HepG2 (cell line): ENCODE measurements at regions not wholly inside any gene's neighbourhood (a gene's known extent, or its start where the extent isn't known, plus 50 kb on each side); places are given as distances from the start of the nearest gene placed in this dataset.

Source experiments
- ATAC-seq: fragments of 200-7000 bp; cut with Tn5 transposase; 3 replicates; pipeline ENCODE4 v1.9.1; 2020; ENCODE audit warnings: mild to moderate bottlenecking, moderate library complexity
- BruUV-seq: library from RNA; stranded (reverse); fragments of 400-500 nt; replicated peaks from 2 replicates; lab custom pipeline; 2021; lab: Mats Ljungman, UMichigan
- CTCF ChIA-PET: fragments of 300-600 bp; formaldehyde crosslinking; extraction: SDS; loops from one replicate; lab custom pipeline; 2021; ENCODE audit warnings: low total read pairs, inconsistent platforms, low intra/inter-chr PET ratio; lab: Yijun Ruan, JAX
- POLR2A ChIA-PET: fragments of 350-600 bp; sonication (Branson Sonifier 250); formaldehyde crosslinking; loops from one replicate; lab custom pipeline; 2020; ENCODE audit warnings: antibody characterized with exemption, inconsistent platforms; lab: Yijun Ruan, JAX
- DNase-seq: peaks from one replicate; pipeline ENCODE4 v3.0.0-alpha.2; 2015; ENCODE audit warnings: low spot score
- FAIRE-seq: peaks from 3 replicates; lab custom pipeline; 2011; peaks lifted over from hg19 to GRCh38; lab: Jason Lieb, UNC
- H2AFZ ChIP-seq: one replicate; pipeline ENCODE4 v1.6.1; 2011; ENCODE audit warnings: low read length, inconsistent platforms
- H3K27ac ChIP-seq: fragments of 300-600 bp; 3 replicates; pipeline ENCODE4 v1.8.0; 2011; ENCODE audit warnings: mixed run types, mild to moderate bottlenecking, mixed read lengths, low read length, inconsistent platforms; ENCODE audit not compliant: insufficient read depth; ENCODE audit errors: extremely low read length
- H3K27me3 ChIP-seq, 2 experiments: fragments of 200-600 bp in 1 of 2; 2 replicates in 1 of 2; 3 replicates in 1 of 2; pipeline versions ENCODE4 v1.6.0 to v1.8.0; 2011; ENCODE audit warnings: low read length in 2 of 2, mild to moderate bottlenecking in 2 of 2, moderate library complexity in 2 of 2, inconsistent platforms in 1 of 2; ENCODE audit not compliant: insufficient read depth in 2 of 2, control insufficient read depth in 1 of 2
- H3K36me3 ChIP-seq, 2 experiments: fragments of 200-600 bp in 1 of 2; replicated peaks in 1 of 2; 2 replicates in 1 of 2; 3 replicates in 1 of 2; pipeline versions ENCODE4 v1.5.1 to v1.8.0; 2011; ENCODE audit warnings: low read length in 2 of 2, inconsistent platforms in 1 of 2; ENCODE audit not compliant: insufficient read depth in 2 of 2, control insufficient read depth in 1 of 2
- H3K4me1 ChIP-seq: 2 replicates; pipeline ENCODE4 v1.5.1; 2012; ENCODE audit warnings: low read length, inconsistent platforms; ENCODE audit not compliant: insufficient read depth
- H3K4me2 ChIP-seq: 2 replicates; pipeline ENCODE4 v1.6.0; 2011; ENCODE audit warnings: low read depth, low read length, inconsistent platforms
- H3K4me3 ChIP-seq, 3 experiments: fragments of 200-600 bp in 1 of 3; sonication (generic), shearing (Covaris generic) in 1 of 3; replicated peaks in 1 of 3; 2 replicates each; pipeline ENCODE4 v1.5.1; 2011 to 2016; ENCODE audit warnings: low read length in 3 of 3, inconsistent platforms in 2 of 3, low read depth in 2 of 3, mild to moderate bottlenecking in 2 of 3, control low read depth in 1 of 3, mixed read lengths in 1 of 3; ENCODE audit not compliant: insufficient read depth in 1 of 3
- H3K79me2 ChIP-seq: one replicate; pipeline ENCODE4 v1.6.1; 2011; ENCODE audit warnings: low read length, inconsistent platforms; ENCODE audit not compliant: insufficient read depth
- H3K9ac ChIP-seq: 2 replicates; pipeline ENCODE4 v1.6.0; 2011; ENCODE audit warnings: mild to moderate bottlenecking, low read depth, low read length, inconsistent platforms; ENCODE audit not compliant: insufficient read depth
- H3K9me3 ChIP-seq: 2 replicates; pipeline ENCODE4 v1.5.1; 2012; ENCODE audit warnings: mild to moderate bottlenecking, low read length
- H4K20me1 ChIP-seq: 2 replicates; pipeline ENCODE4 v1.6.0; 2011; ENCODE audit warnings: inconsistent platforms, mild to moderate bottlenecking, low read length, moderate library complexity; ENCODE audit not compliant: insufficient read depth
- ATAD3A ChIP-seq: sonication (generic); formaldehyde crosslinking; IDR thresholded peaks from 2 replicates; pipeline ENCODE4 v1.4.0; 2020; ENCODE audit warnings: missing genetic modification reagents
- ATF7 ChIP-seq, 2 experiments: fragments of 450-650 bp in 1 of 2; sonication (generic) in 1 of 2; formaldehyde crosslinking in 1 of 2; IDR thresholded peaks; 2 replicates each; pipeline versions ENCODE4 v1.4.0 to v1.6.1; 2016 to 2020; ENCODE audit warnings: antibody characterized with exemption in 1 of 2, mild to moderate bottlenecking in 1 of 2, missing genetic modification reagents in 1 of 2
- GATA4 ChIP-seq: sonication (generic); IDR thresholded peaks from 2 replicates; pipeline ENCODE4 v1.6.1; 2016; ENCODE audit warnings: antibody characterized with exemption, low read depth, borderline replicate concordance
- HIVEP1 ChIP-seq: sonication (generic); formaldehyde crosslinking; IDR thresholded peaks from 2 replicates; pipeline ENCODE4 v1.4.0; 2020; ENCODE audit warnings: mild to moderate bottlenecking, missing genetic modification reagents
- YY1 ChIP-seq: IDR thresholded peaks from 2 replicates; pipeline ENCODE4 v1.6.1; 2011; ENCODE audit warnings: low read length, low read depth, moderate library complexity, mild to moderate bottlenecking; ENCODE audit not compliant: insufficient read depth, insufficient replicate concordance
- ZNF616 ChIP-seq: sonication (generic); formaldehyde crosslinking; IDR thresholded peaks from 2 replicates; pipeline ENCODE4 v1.5.0; 2020; ENCODE audit warnings: low read depth, mild to moderate bottlenecking, missing genetic modification reagents
- ZNF768 ChIP-seq: sonication (generic); formaldehyde crosslinking; IDR thresholded peaks from 2 replicates; pipeline ENCODE4 v1.4.0; 2020; ENCODE audit warnings: missing genetic modification reagents
- WGBS: methylation state at CpG from one replicate; pipeline ENCODE4 v1.1.6; 2017; ENCODE audit warnings: low lambda C conversion rate; 5-methylcytosine and 5-hydroxymethylcytosine counted together
- in situ Hi-C: cut with HindIII; loops from 2 replicates; pipeline ENCODE4 v1.10.0; 2017; ENCODE audit warnings: low pct_unique_long_range_greater_than_20kb; ENCODE audit not compliant: extremely low pct_ligation_motif_present
- intact Hi-C: fragments of 100-400 bp; cut with micrococcal nuclease; formaldehyde crosslinking; loops from one replicate; pipeline ENCODE4 v1.10.0; 2022; ENCODE audit not compliant: unreplicated experiment

GRCh38 chrX:26032111-26032912 is 105.8 kb upstream of the MAGEB18 start:
- H3K79me2 ChIP-seq, result no peaks in the 10 kb centered on the region
- no peak for ATAC-seq
- TF ChIP-seq ATAD3A (CRISPR knock-in tag) (no peak), YY1 (no peak), GATA4 (no peak), ZNF768 (CRISPR knock-in tag) (no peak), HIVEP1 (CRISPR knock-in tag) (no peak)
- TF ChIP-seq, all 625 proteins: peak for 0
- H3K4me3 ChIP-seq, result no peak overlapping the region
- H3K36me3 ChIP-seq, result no peaks in the 10 kb centered on the region
- no peaks in the 10 kb centered on the region for H3K9me3 ChIP-seq
- H3K27ac ChIP-seq, result no peak overlapping the region
- 0% methylated on average over 4 of the region's 4 CpGs for WGBS
- in situ Hi-C loops (no loop called here), intact Hi-C loops (no loop called here)
- POLR2A ChIA-PET, result no interaction called here
- no peaks in the 10 kb centered on the region for H3K4me1 ChIP-seq
- no TSS peak for BruUV-seq
- CTCF ChIA-PET, result no interaction called here
- H3K9ac ChIP-seq, result no peak overlapping the region
- no peak overlapping the region for H2AFZ ChIP-seq
- FAIRE-seq (no peak), DNase-seq (no peak)
- no peaks in the 10 kb centered on the region for H3K27me3 ChIP-seq
- H4K20me1 ChIP-seq, result no peaks in the 10 kb centered on the region
- H3K4me2 ChIP-seq, result no peak overlapping the region

GRCh38 chrX:26037367-26037766 is 100.8 kb upstream of the MAGEB18 start:
- FAIRE-seq (no peak), DNase-seq (no peak), ATAC-seq (no peak)
- intact Hi-C loops (no loop called here), in situ Hi-C loops (no loop called here)
- no peaks in the 10 kb centered on the region for H3K36me3 ChIP-seq
- no peak overlapping the region for H3K4me2 ChIP-seq
- no peaks in the 10 kb centered on the region for H3K79me2 ChIP-seq
- no peak overlapping the region for H3K27ac ChIP-seq
- H3K4me1 ChIP-seq, result no peaks in the 10 kb centered on the region
- WGBS, result 1% methylated on average over 3 of the region's 3 CpGs
- no peak overlapping the region for H3K4me3 ChIP-seq
- H4K20me1 ChIP-seq, result no peaks in the 10 kb centered on the region
- H3K9me3 ChIP-seq, result no peaks in the 10 kb centered on the region
- CTCF ChIA-PET, result no interaction called here
- peak; percentile 88 for TF ChIP-seq ATF7 (IDR thresholded peaks at IDR 0.05)
- no peak for TF ChIP-seq ATF7 (CRISPR knock-in tag; IDR thresholded peaks at IDR 0.05)
- no peak for TF ChIP-seq ZNF616 (CRISPR knock-in tag)
- no peak overlapping the region for H3K9ac ChIP-seq
- POLR2A ChIA-PET, result no interaction called here
- no peaks in the 10 kb centered on the region for H3K27me3 ChIP-seq
- no TSS peak for BruUV-seq
- no peak overlapping the region for H2AFZ ChIP-seq
